ENCODE measurements at regions not wholly inside any gene's neighbourhood (a gene's known extent, or its start where the extent isn't known, plus 50 kb on each side); places are given as distances from the start of the nearest gene placed in this dataset.

GRCh38 chr17:64732336-64733006, 70.4 kb upstream of the SMURF2 start:
- no peak for TF ChIP-seq CTCF (IDR thresholded peaks at IDR 0.05)
- TF ChIP-seq POLR2A (IDR thresholded peaks at IDR 0.05) = no peak
